ENCODE measurements at regions not wholly inside any gene's neighbourhood (a gene's known extent, or its start where the extent isn't known, plus 50 kb on each side); places are given as distances from the start of the nearest gene placed in this dataset.
"Not testable (repeated sequence)": the region's sequence is repeated elsewhere in the genome, so short reads cannot be mapped to it uniquely, and the experiment has no call there.

GRCh38 chr3:191026746-191027145 is 164.3 kb upstream of the GMNC start:
- H3F3A ChIP-seq (ENCODE audit: low read depth), result no peaks in the 10 kb centered on the region
- DNase-seq (ENCODE audit: low spot score), result no peak
- no peaks in the 10 kb centered on the region for H3K27me3 Mint-ChIP-seq (ENCODE audit: insufficient read depth, low read depth)
- no peak overlapping the region for H3K27ac Mint-ChIP-seq
- H3K4me3 ChIP-seq, result no peak overlapping the region
- no peaks in the 10 kb centered on the region for H3K4me1 Mint-ChIP-seq
- no peak overlapping the region for H3K27ac ChIP-seq
- no peaks in the 10 kb centered on the region for H4K20me1 ChIP-seq (ENCODE audit: low read depth)
- no peaks in the 10 kb centered on the region for H3K9me3 Mint-ChIP-seq
- no peak for TF ChIP-seq CTCF (IDR thresholded peaks at IDR 0.05)
- TF ChIP-seq EZH2phosphoT487 (IDR thresholded peaks at IDR 0.05), result no peak
- no peak for TF ChIP-seq EZH2 (IDR thresholded peaks at IDR 0.05)
- no peaks in the 10 kb centered on the region for H3K27me3 ChIP-seq
- no peaks in the 10 kb centered on the region for H3K9me3 ChIP-seq (ENCODE audit: low read depth)
- H3K4me1 ChIP-seq, result no peaks in the 10 kb centered on the region
- H3K79me2 ChIP-seq (ENCODE audit: low read depth), result no peaks in the 10 kb centered on the region
- H2AFZ ChIP-seq (replicated peaks), result no peak overlapping the region
- no peaks in the 10 kb centered on the region for H3K36me3 Mint-ChIP-seq
- H3K4me2 ChIP-seq, result no peak overlapping the region
- no peak overlapping the region for H3K4me3 Mint-ChIP-seq
- H3K36me3 ChIP-seq, result no peaks in the 10 kb centered on the region
- H3K9ac ChIP-seq, result no peak overlapping the region

GRCh38 chr3:191020730-191021396 is 158.4 kb upstream of the GMNC start:
- no peaks in the 10 kb centered on the region for H3K9me3 Mint-ChIP-seq
- Histone ChIP-seq H3K4me2 (no peak overlapping the region), H3K9me3 (ENCODE audit: low read depth) (no peaks in the 10 kb centered on the region), H3K27ac (no peak overlapping the region), H4K20me1 (ENCODE audit: low read depth) (no peaks in the 10 kb centered on the region), H3K36me3 (no peaks in the 10 kb centered on the region), H2AFZ (replicated peaks) (no peak overlapping the region), H3K4me1 (peaks cover 8% of the 10 kb centered on the region), H3K4me3 (no peak overlapping the region), H3K27me3 (no peaks in the 10 kb centered on the region), H3F3A (ENCODE audit: low read depth) (no peaks in the 10 kb centered on the region), H3K9ac (no peak overlapping the region), H3K79me2 (ENCODE audit: low read depth) (no peaks in the 10 kb centered on the region)
- H3K4me1 Mint-ChIP-seq, result peaks cover 5% of the 10 kb centered on the region
- peaks cover 3% of the 10 kb centered on the region for H3K27me3 Mint-ChIP-seq (ENCODE audit: insufficient read depth, low read depth)
- H3K4me3 Mint-ChIP-seq, result no peak overlapping the region
- TF ChIP-seq CTCF (IDR thresholded peaks at IDR 0.05) (no peak), EZH2phosphoT487 (IDR thresholded peaks at IDR 0.05) (no peak), EZH2 (IDR thresholded peaks at IDR 0.05) (no peak)
- no peak for DNase-seq (ENCODE audit: low spot score)
- H3K27ac Mint-ChIP-seq, result no peak overlapping the region
- H3K36me3 Mint-ChIP-seq, result no peaks in the 10 kb centered on the region

GRCh38 chr3:191019855-191020254 is 157.4 kb upstream of the GMNC start:
- H3K9me3 Mint-ChIP-seq, result peaks cover 4% of the 10 kb centered on the region
- Histone ChIP-seq H3K79me2 (ENCODE audit: low read depth) (no peaks in the 10 kb centered on the region), H3K9me3 (ENCODE audit: low read depth) (no peaks in the 10 kb centered on the region), H3K9ac (no peak overlapping the region), H3K27me3 (no peaks in the 10 kb centered on the region), H3K27ac (no peak overlapping the region), H2AFZ (replicated peaks) (no peak overlapping the region), H4K20me1 (ENCODE audit: low read depth) (no peaks in the 10 kb centered on the region), H3K4me3 (no peak overlapping the region), H3F3A (ENCODE audit: low read depth) (no peaks in the 10 kb centered on the region), H3K36me3 (no peaks in the 10 kb centered on the region), H3K4me1 (peaks cover 8% of the 10 kb centered on the region), H3K4me2 (no peak overlapping the region)
- H3K4me1 Mint-ChIP-seq, result peaks cover 5% of the 10 kb centered on the region
- no peak overlapping the region for H3K27ac Mint-ChIP-seq
- DNase-seq (ENCODE audit: low spot score), result peak; percentile 39
- H3K36me3 Mint-ChIP-seq, result peaks cover 1% of the 10 kb centered on the region
- H3K4me3 Mint-ChIP-seq, result no peak overlapping the region
- peaks cover 3% of the 10 kb centered on the region for H3K27me3 Mint-ChIP-seq (ENCODE audit: insufficient read depth, low read depth)
- no peak for TF ChIP-seq CTCF (IDR thresholded peaks at IDR 0.05)
- TF ChIP-seq EZH2phosphoT487 (IDR thresholded peaks at IDR 0.05), result no peak
- no peak for TF ChIP-seq EZH2 (IDR thresholded peaks at IDR 0.05)

- H3K27ac ChIP-seq; H3K27ac Mint-ChIP-seq; H3K4me2 ChIP-seq; H3K9me3 ChIP-seq (ENCODE audit: low read depth); H3K36me3 Mint-ChIP-seq; H3K4me3 ChIP-seq; H3K79me2 ChIP-seq (ENCODE audit: low read depth); H4K20me1 ChIP-seq (ENCODE audit: low read depth); H2AFZ ChIP-seq (replicated peaks); H3K27me3 ChIP-seq; DNase-seq (ENCODE audit: low spot score); H3K27me3 Mint-ChIP-seq (ENCODE audit: insufficient read depth, low read depth); H3K4me3 Mint-ChIP-seq; H3F3A ChIP-seq (ENCODE audit: low read depth); H3K4me1 ChIP-seq; H3K4me1 Mint-ChIP-seq; H3K36me3 ChIP-seq; H3K9ac ChIP-seq: not testable (repeated sequence)
- peaks cover 22% of the 10 kb centered on the region for H3K9me3 Mint-ChIP-seq
Observed at GRCh38 chr3:191015960-191016359, 153.5 kb upstream of the GMNC start.

Data from neural progenitor cell (in vitro differentiated cells).